ENCODE measurements at regions not wholly inside any gene's neighbourhood (a gene's known extent, or its start where the extent isn't known, plus 50 kb on each side); places are given as distances from the start of the nearest gene placed in this dataset.
A peak's percentile ranks its signal among the peaks of the same experiment; 100 is the strongest.

- no peak for DNase-seq (ENCODE audit: low read depth in 2 of 2)
Observed at GRCh38 chrX:130974323-130974722, 71.3 kb upstream of the ENOX2 start.

GRCh38 chrX:130975947-130976346, 72.9 kb upstream of the ENOX2 start:
- DNase-seq (ENCODE audit: low read depth in 2 of 2) = peak in 1 of 2 experiments; percentile 2

- DNase-seq (ENCODE audit: low read depth in 2 of 2) = no peak
Observed at GRCh38 chrX:130981836-130982235, 76.3 kb upstream of the ARHGAP36 start.

GRCh38 chrX:130984782-130985181, 73.4 kb upstream of the ARHGAP36 start:
- no peak for DNase-seq (ENCODE audit: low read depth in 2 of 2)

- no peak for DNase-seq (ENCODE audit: low read depth in 2 of 2)
Observed at GRCh38 chrX:130987241-130987640, 70.9 kb upstream of the ARHGAP36 start.

- no peak for DNase-seq (ENCODE audit: low read depth in 2 of 2)
Observed at GRCh38 chrX:130990723-130991122, 67.4 kb upstream of the ARHGAP36 start.

GRCh38 chrX:130994671-130995070, 63.5 kb upstream of the ARHGAP36 start:
- peak in 1 of 2 experiments; percentile 0 for DNase-seq (ENCODE audit: low read depth in 2 of 2)

GRCh38 chrX:130995439-130995838, 62.7 kb upstream of the ARHGAP36 start:
- no peak for DNase-seq (ENCODE audit: low read depth in 2 of 2)

GRCh38 chrX:130997314-130997713, 60.8 kb upstream of the ARHGAP36 start:
- no peak for DNase-seq (ENCODE audit: low read depth in 2 of 2)

GRCh38 chrX:130999360-130999759, 58.8 kb upstream of the ARHGAP36 start:
- no peak for DNase-seq (ENCODE audit: low read depth in 2 of 2)

All from stimulated activated CD4-positive, alpha-beta T cell treated with anti-CD3 and anti-CD28 coated beads, Interleukin-12 subunit alpha, Interleukin-12 subunit beta, amount 100 ng/mL, for 24 hours (primary cell).